Endodermal cell (in vitro differentiated cells): ENCODE measurements at regions not wholly inside any gene's neighbourhood (a gene's known extent, or its start where the extent isn't known, plus 50 kb on each side); places are given as distances from the start of the nearest gene placed in this dataset.

Experiments
- DNase-seq: peaks from one replicate; pipeline ENCODE4 v3.0.0-alpha.2; 2017
- H3K27ac ChIP-seq: 2 replicates; pipeline ENCODE4 v1.5.1; 2013; ENCODE audit warnings: mild to moderate bottlenecking, low read depth, low read length, moderate library complexity
- H3K27me3 ChIP-seq: 2 replicates; pipeline ENCODE4 v1.6.1; 2013; ENCODE audit warnings: mild to moderate bottlenecking, low read length, moderate library complexity; ENCODE audit not compliant: insufficient read depth, control insufficient read depth, poor library complexity, severe bottlenecking
- H3K36me3 ChIP-seq: 2 replicates; pipeline ENCODE4 v1.7.0; 2013; ENCODE audit warnings: mild to moderate bottlenecking, low read length, moderate library complexity; ENCODE audit not compliant: control insufficient read depth, insufficient read depth
- H3K4me1 ChIP-seq: one replicate; pipeline ENCODE4 v1.7.0; 2013; ENCODE audit warnings: low read length; ENCODE audit not compliant: control insufficient read depth, insufficient read depth
- H3K4me3 ChIP-seq: 2 replicates; pipeline ENCODE4 v1.5.1; 2013; ENCODE audit warnings: mild to moderate bottlenecking, low read length, moderate library complexity
- H3K9ac ChIP-seq: 2 replicates; pipeline ENCODE4 v1.6.1; 2013; ENCODE audit warnings: mild to moderate bottlenecking, low read length, moderate library complexity; ENCODE audit not compliant: poor library complexity, severe bottlenecking; ENCODE audit errors: extremely low read depth
- H3K9me3 ChIP-seq: 2 replicates; pipeline ENCODE4 v1.6.1; 2013; ENCODE audit warnings: mild to moderate bottlenecking, low read length, moderate library complexity; ENCODE audit not compliant: control insufficient read depth
- H3K27ac Mint-ChIP-seq: 2 replicates; pipeline ENCODE4 v1.8.0; 2020; ENCODE audit warnings: mixed read lengths
- H3K27me3 Mint-ChIP-seq: 2 replicates; pipeline ENCODE4 v1.8.0; 2021; ENCODE audit warnings: mild to moderate bottlenecking, mixed read lengths; ENCODE audit not compliant: insufficient read depth
- H3K36me3 Mint-ChIP-seq: 2 replicates; pipeline ENCODE4 v1.8.0; 2020; ENCODE audit warnings: low read depth, mixed read lengths
- H3K4me1 Mint-ChIP-seq: 2 replicates; pipeline ENCODE4 v1.8.0; 2020; ENCODE audit warnings: mixed read lengths
- H3K4me3 Mint-ChIP-seq: 2 replicates; pipeline ENCODE4 v1.8.0; 2020; ENCODE audit warnings: mild to moderate bottlenecking, moderate library complexity, mixed read lengths
- H3K9me3 Mint-ChIP-seq: 2 replicates; pipeline ENCODE4 v1.8.0; 2020; ENCODE audit warnings: mild to moderate bottlenecking, mixed read lengths
- CTCF ChIP-seq: fragments of 200-600 bp; sonication (generic); conservative IDR thresholded peaks from 2 replicates; pipeline ENCODE4 v1.5.0; 2021; ENCODE audit warnings: antibody characterized with exemption, mild to moderate bottlenecking
- WGBS, 2 experiments: methylation state at CpG; one replicate each; pipeline versions ENCODE4 v1.1.5 to v1.1.7; 2013; ENCODE audit warnings: missing lambda C conversion rate in 2 of 2, mixed read lengths in 1 of 2; ENCODE audit not compliant: insufficient coverage in 1 of 2, insufficient read length in 1 of 2; 5-methylcytosine and 5-hydroxymethylcytosine counted together

DNA sequence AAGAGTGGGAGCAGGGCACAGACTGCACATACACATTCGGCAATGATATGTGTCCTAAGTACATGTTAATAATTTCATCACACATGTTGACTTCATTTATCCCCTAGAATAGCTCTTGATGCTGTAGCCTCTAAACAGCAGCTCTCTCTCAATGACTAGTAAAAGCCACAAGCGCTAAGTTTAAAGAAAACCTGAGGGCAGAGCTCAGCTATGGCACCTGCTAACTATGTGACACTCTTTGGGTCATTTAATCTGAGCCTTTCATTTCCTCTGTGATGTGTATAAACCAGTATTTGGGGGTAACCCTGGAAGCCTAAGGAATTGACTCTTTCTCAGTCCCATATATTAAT is 140.6 kb upstream of the MOCS2 start:
- Histone ChIP-seq H3K27ac (no peak overlapping the region), H3K36me3 (no peaks in the 10 kb centered on the region), H3K9ac (no peak overlapping the region), H3K4me1 (no peaks in the 10 kb centered on the region), H3K27me3 (no peaks in the 10 kb centered on the region), H3K4me3 (no peak overlapping the region), H3K9me3 (no peaks in the 10 kb centered on the region)
- WGBS, 2 experiments, result 92 to 100% methylated on average over 1 to 2 of the region's 2 CpGs
- no peak overlapping the region for H3K27ac Mint-ChIP-seq
- H3K4me3 Mint-ChIP-seq, result no peak overlapping the region
- no peaks in the 10 kb centered on the region for H3K36me3 Mint-ChIP-seq
- H3K27me3 Mint-ChIP-seq, result peaks cover 4% of the 10 kb centered on the region
- H3K9me3 Mint-ChIP-seq, result no peaks in the 10 kb centered on the region
- no peaks in the 10 kb centered on the region for H3K4me1 Mint-ChIP-seq
- DNase-seq, result no peak
- TF ChIP-seq CTCF, result no peak

GRCh38 chr5:53253421-53253871 is 143.9 kb upstream of the MOCS2 start:
- no peaks in the 10 kb centered on the region for H3K9me3 ChIP-seq
- WGBS, 2 experiments, result 91 to 100% methylated on average over 1 to 2 of the region's 2 CpGs
- TF ChIP-seq CTCF, result no peak

GRCh38 chr5:53256746-53257145 is 147.2 kb upstream of the MOCS2 start:
- Histone ChIP-seq H3K27me3 (no peaks in the 10 kb centered on the region), H3K36me3 (no peaks in the 10 kb centered on the region), H3K9me3 (no peaks in the 10 kb centered on the region), H3K4me1 (no peaks in the 10 kb centered on the region), H3K27ac (no peak overlapping the region), H3K9ac (no peak overlapping the region), H3K4me3 (no peak overlapping the region)
- WGBS, 2 experiments, result 92 to 100% methylated on average over 4 to 5 of the region's 5 CpGs
- peaks cover 2% of the 10 kb centered on the region for H3K27me3 Mint-ChIP-seq
- no peak overlapping the region for H3K27ac Mint-ChIP-seq
- H3K4me3 Mint-ChIP-seq, result no peak overlapping the region
- H3K4me1 Mint-ChIP-seq, result peaks cover 5% of the 10 kb centered on the region
- TF ChIP-seq CTCF, result no peak
- no peaks in the 10 kb centered on the region for H3K9me3 Mint-ChIP-seq
- no peaks in the 10 kb centered on the region for H3K36me3 Mint-ChIP-seq
- DNase-seq, result no peak

More at GRCh38 chr5:53253421-53253871, 143.9 kb upstream of the MOCS2 start:
- H3K4me3 ChIP-seq, result no peak overlapping the region
- no peaks in the 10 kb centered on the region for H3K36me3 Mint-ChIP-seq
- H3K4me3 Mint-ChIP-seq, result no peak overlapping the region
- no peak overlapping the region for H3K27ac Mint-ChIP-seq
- no peak overlapping the region for H3K27ac ChIP-seq
- no peaks in the 10 kb centered on the region for H3K9me3 Mint-ChIP-seq
- no peak for DNase-seq
- H3K4me1 Mint-ChIP-seq, result peaks cover 5% of the 10 kb centered on the region
- no peaks in the 10 kb centered on the region for H3K36me3 ChIP-seq
- no peaks in the 10 kb centered on the region for H3K4me1 ChIP-seq
- peaks cover 4% of the 10 kb centered on the region for H3K27me3 Mint-ChIP-seq
- no peaks in the 10 kb centered on the region for H3K27me3 ChIP-seq
- no peak overlapping the region for H3K9ac ChIP-seq
